H1 (cell line): ENCODE measurements at regions not wholly inside any gene's neighbourhood (a gene's known extent, or its start where the extent isn't known, plus 50 kb on each side); places are given as distances from the start of the nearest gene placed in this dataset.

Experiments
- CHD7 ChIP-seq: fragments of 300-600 bp; sonication (generic); IDR thresholded peaks from 2 replicates; pipeline ENCODE4 v1.7.1; 2012; ENCODE audit warnings: low read length, moderate library complexity, mild to moderate bottlenecking, inconsistent platforms; ENCODE audit not compliant: insufficient replicate concordance
- RAD21 ChIP-seq, 2 experiments: IDR thresholded peaks in 1 of 2; conservative IDR thresholded peaks in 1 of 2; 2 replicates each; pipeline ENCODE4 v1.6.1; 2011; ENCODE audit warnings: low read depth in 2 of 2, low read length in 2 of 2, improper control_type of control experiment in 1 of 2, inconsistent platforms in 1 of 2, mild to moderate bottlenecking in 1 of 2, moderate library complexity in 1 of 2
- SRF ChIP-seq: IDR thresholded peaks from 2 replicates; pipeline ENCODE4 v1.6.1; 2011; ENCODE audit warnings: mild to moderate bottlenecking, low read depth, low read length, moderate library complexity
- TAF7 ChIP-seq: optimal IDR thresholded peaks from 2 replicates; pipeline ENCODE3; 2011; ENCODE audit warnings: low read depth, mild to moderate bottlenecking, inconsistent platforms, low read length, moderate library complexity, borderline replicate concordance

GRCh38 chr10:120111628-120112027 is 219.1 kb downstream of the SEC23IP start (continued):
- TF ChIP-seq RAD21 (IDR thresholded peaks at IDR 0.05 in 1 of 2, conservative IDR thresholded peaks at IDR 0.05 in 1 of 2; ENCODE audit: low read depth in 2 of 2, low read length in 2 of 2): no peak
- TF ChIP-seq SRF: no peak
- TF ChIP-seq TAF7: no peak
- TF ChIP-seq CHD7: no peak
